DMS153 treated with DMSO at 0.1 percent for 48 hours (cell line): ENCODE measurements at regions not wholly inside any gene's neighbourhood (a gene's known extent, or its start where the extent isn't known, plus 50 kb on each side); places are given as distances from the start of the nearest gene placed in this dataset.

Experiments used
- DNase-seq: peaks from one replicate; lab custom pipeline; 2025; ENCODE audit not compliant: unreplicated experiment; lab: John Stamatoyannopoulos, UW

DNA sequence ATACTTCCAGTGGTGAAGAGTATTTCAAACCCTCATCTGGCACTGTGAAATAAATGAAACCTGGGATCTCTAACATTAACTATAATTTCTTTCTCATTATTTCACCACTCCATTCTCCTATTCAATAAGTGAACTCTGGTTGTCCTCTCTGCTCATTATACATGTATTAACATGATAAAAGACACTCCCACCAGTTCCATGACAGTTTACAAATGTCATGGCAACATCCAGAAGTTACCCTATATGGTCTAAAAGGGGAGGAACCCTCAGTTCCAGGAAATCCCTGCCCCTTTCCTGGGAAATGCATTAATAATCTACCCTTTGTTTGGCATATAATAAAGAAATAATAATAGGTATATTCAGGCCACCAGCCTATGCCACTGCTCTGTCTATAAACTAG, 62.7 kb upstream of the BRINP3 start:
- no peak for DNase-seq

DNA sequence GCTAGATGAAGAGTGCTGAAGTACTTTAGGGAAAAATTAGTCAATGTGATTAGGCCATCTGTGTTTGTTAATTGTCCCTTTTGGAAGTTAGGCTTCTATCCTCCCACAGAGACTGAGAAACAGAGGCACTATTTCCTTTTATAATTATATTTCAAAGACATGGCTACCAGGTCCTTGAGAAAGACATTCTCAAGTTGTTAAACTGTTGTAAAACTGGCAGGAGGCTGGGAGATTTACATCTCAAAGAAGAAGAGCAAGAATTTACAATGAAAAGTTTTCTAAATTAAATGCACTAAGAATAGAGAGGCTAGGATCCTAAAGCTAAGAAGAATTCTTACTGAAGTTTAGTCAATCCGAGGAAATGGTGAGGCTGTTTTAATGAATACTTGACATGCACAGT, 74.0 kb upstream of the BRINP3 start:
- DNase-seq, result no peak

- DNase-seq, result no peak
These were observed 82.6 kb upstream of the BRINP3 start for GRCh38 chr1:190560161-190560681.

DNA sequence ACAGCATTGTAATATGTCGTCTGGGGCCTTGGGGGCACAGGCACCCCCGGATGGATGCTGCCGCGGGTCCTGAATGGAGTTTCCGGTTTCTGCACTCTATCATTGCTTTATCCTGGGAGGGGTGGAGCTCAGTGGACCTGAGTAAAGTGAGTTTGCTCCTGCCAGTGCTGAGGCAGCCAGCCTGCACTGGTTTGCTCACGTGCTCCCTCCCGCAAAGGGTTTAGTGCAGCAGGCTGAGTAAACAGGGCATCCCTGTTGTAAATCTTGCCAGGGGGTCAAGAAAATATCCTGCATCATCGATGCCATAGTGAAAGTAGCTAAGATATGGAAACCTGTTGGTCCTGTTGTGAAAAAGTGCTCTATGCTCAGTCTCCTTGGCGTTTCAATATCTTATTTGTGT, 85.6 kb upstream of the BRINP3 start:
- no peak for DNase-seq

- DNase-seq, result no peak
These were observed 86.5 kb upstream of the BRINP3 start for GRCh38 chr1:190564117-190564516.

DNA sequence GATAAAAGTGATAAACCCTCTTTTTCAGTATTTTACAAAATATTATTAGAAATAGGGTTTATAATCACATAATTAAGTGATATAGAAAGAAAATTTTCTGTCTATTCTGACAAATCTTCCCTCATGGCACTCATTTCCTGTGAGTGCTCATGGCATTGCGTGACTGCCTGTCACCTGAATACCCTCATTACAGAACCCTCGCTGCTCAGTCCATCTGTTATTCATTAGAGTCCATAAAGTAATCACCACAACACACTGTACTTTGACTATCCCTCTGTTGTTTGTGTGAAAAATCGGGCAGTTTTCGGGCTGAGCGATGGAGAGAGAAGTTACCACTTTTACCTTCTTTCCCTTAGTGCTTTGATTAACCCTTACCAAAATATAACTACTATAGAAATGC, 100.4 kb upstream of the BRINP3 start:
- DNase-seq, result no peak

GRCh38 chr1:190578526-190578925, 100.9 kb upstream of the BRINP3 start:
- no peak for DNase-seq

- DNase-seq, result no peak
These were observed 102.0 kb upstream of the BRINP3 start for GRCh38 chr1:190579552-190580193.

DNA sequence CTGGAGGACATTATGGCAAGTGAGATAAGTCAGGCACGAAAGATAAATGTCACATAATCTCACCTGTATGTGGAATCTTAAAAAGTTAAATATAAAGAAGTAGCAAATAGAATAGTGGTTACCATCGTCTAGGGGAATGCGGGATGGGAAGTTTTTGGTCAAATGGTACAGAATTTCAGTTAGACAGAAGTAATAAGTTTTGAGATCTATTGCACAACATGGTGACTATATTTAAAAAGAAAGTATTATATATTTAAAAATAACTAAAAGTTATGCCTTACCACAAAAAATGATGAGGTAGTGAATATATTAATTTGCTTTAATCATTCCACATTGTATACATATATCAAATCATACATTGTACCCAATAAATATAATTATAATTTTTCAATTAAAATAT, 106.2 kb upstream of the BRINP3 start:
- no peak for DNase-seq

GRCh38 chr1:190588424-190588823, 110.8 kb upstream of the BRINP3 start:
- DNase-seq, result no peak

DNA sequence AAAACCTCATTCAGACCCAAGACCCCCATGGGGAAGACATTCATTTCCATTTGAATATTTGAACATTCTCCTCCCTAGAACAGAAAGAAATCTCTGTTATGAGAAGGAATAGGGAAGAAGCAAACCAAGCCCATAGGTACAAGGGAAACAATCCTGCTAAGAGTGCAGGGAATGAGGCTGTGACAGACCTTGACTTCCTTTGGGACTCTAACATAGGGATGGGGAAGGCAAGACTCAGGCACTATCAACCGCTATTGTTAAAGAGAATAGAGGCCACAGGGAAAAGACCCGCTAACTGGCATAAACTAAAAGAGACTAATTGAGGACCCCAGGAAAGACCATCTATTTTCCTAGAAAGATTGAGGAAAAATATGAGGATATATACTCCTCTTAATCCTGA, 117.8 kb upstream of the BRINP3 start:
- DNase-seq, result no peak

GRCh38 chr1:190597294-190597693, 119.6 kb upstream of the BRINP3 start:
- DNase-seq, result no peak

- no peak for DNase-seq
These were observed 122.0 kb upstream of the BRINP3 start for GRCh38 chr1:190599670-190600069.

DNA sequence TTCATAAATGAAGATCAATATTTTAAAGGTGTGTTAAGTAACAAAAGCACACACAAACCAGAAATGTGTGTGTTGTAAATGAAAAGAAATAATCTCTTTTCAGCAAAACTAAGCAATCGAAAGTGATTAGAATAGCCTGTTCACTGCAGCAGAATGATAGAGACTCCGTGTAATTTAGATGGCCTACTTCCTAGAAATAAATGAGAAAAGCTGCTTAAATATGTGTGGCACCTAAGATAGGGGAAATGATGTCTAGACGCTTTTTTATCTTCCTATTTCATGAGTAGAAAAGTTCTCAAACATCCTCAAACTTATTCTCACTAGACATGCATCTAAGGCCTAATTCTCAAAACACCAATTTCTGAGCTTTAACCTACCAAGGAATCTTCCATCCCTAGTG, 124.7 kb upstream of the BRINP3 start:
- no peak for DNase-seq

DNA sequence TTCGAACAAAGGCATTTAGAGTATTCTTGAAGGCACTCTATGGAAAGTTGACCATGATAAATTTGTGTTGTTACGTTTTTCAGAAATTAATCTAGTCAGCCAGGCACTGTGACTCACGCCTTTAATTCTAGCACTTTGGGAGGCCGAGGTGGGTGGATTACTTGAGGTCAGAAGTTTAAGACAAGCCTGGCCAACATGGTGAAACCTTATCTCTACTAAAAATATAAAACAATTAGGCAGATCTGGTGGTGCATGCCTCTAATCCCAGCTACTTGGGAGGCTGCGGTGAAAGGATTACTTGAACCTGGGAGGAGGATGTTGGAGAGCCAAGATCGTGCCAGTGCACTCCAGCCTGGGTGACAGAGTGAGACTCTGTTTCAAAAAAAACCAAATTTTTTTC, 130.6 kb upstream of the BRINP3 start:
- DNase-seq, result no peak

GRCh38 chr1:190615818-190616217, 138.2 kb upstream of the BRINP3 start:
- DNase-seq, result no peak

DNA sequence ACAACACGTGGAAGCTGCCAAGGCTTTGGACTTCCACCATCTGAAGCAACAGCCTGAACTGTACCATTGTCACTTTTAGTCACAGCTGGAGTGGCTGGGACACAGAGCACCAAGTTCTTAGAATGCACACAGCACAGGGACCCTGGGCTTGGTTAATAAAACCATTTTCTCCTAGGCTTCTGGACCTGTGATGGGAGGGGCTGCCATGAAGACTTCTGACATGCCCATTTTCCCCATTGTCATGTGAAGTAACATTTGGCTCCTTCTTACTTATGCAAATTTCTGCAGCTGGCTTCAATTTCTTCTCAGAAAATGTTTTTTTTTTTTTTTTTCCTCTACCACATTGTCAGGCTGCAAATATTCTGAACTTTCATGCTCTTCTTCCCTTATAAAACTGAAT, 138.6 kb upstream of the BRINP3 start:
- DNase-seq, result no peak

DNA sequence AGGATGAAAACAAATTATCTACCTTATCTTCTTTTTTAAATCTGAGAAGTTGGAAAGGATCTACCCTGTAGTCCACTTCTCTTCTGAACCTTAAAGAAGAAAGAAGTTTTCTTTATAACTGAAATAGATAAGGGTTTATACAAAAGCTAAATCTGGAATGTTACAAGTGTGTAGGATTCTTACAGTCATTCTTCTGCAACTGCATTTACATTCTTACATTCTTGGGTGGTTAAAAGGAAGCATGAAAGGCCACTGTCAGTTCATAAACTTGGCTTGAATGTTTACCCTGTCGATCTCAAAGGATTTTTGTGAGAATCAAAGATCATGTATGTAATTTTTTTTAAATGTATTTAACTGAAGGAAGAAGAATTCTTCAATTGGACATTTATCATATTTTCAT, 142.1 kb upstream of the BRINP3 start:
- DNase-seq, result no peak

- DNase-seq, result no peak
These were observed 155.8 kb upstream of the BRINP3 start for GRCh38 chr1:190633488-190633887.

GRCh38 chr1:190634134-190634533, 156.5 kb upstream of the BRINP3 start:
- DNase-seq, result no peak

GRCh38 chr1:190649553-190649952, 171.9 kb upstream of the BRINP3 start:
- no peak for DNase-seq

GRCh38 chr1:190658907-190659306, 181.2 kb upstream of the BRINP3 start:
- DNase-seq, result no peak

DNA sequence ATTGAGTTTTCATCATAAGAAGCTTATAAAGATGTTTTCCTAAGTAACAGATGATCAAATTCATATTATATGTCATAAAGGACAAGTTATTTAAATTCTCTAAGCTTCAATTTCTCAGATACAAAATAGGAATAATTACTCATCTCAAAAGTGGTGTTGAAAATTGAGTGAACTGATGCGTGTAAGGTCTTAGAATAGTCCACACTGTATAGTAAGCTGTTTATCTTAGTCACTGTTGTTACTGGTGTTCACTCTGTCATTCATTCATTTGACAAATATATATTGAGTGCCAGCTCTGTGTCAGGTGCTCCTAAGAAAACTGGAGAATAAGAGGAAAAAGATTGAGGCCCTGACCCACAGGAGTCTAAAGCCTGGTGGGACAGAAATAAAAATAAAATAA, 186.3 kb upstream of the BRINP3 start:
- DNase-seq, result no peak
